Stomach (tissue), 4 donors: ENCODE measurements at regions not wholly inside any gene's neighbourhood (a gene's known extent, or its start where the extent isn't known, plus 50 kb on each side); places are given as distances from the start of the nearest gene placed in this dataset.

Source experiments
- CTCF ChIP-seq, 7 experiments: fragments of 450-650 bp in 4 of 7; fragments of 200-600 bp in 3 of 7; sonication (generic) in 3 of 7; IDR thresholded peaks; one replicate each; pipeline ENCODE4 v1.5.1; 2016 to 2019; ENCODE audit warnings: antibody characterized with exemption in 7 of 7, control low read depth in 2 of 7, mild to moderate bottlenecking in 1 of 7
- EP300 ChIP-seq: sonication (generic); formaldehyde crosslinking; IDR thresholded peaks from one replicate; pipeline ENCODE4 v1.6.1; 2017; ENCODE audit warnings: antibody characterized with exemption
- POLR2A ChIP-seq, 4 donors: fragments of 450-650 bp; IDR thresholded peaks; one replicate each; pipeline ENCODE4 v1.6.1; 2016; ENCODE audit warnings: antibody characterized with exemption in 4 of 4, control low read depth in 2 of 4, mild to moderate bottlenecking in 1 of 4, moderate library complexity in 1 of 4
- POLR2AphosphoS5 ChIP-seq, 3 donors: sonication (generic); formaldehyde crosslinking; IDR thresholded peaks; one replicate each; pipeline ENCODE4 v1.6.1; 2016; ENCODE audit warnings: antibody characterized with exemption in 3 of 3

- no peak for TF ChIP-seq CTCF (IDR thresholded peaks at IDR 0.05)
- no peak for TF ChIP-seq EP300
- no peak for TF ChIP-seq POLR2A (IDR thresholded peaks at IDR 0.05)
- TF ChIP-seq POLR2AphosphoS5 (IDR thresholded peaks at IDR 0.05): no peak
Measured at GRCh38 chr20:40778894-40779496, 90.0 kb upstream of the MAFB start.
